ENCODE measurements at regions not wholly inside any gene's neighbourhood (a gene's known extent, or its start where the extent isn't known, plus 50 kb on each side); places are given as distances from the start of the nearest gene placed in this dataset.

GRCh38 chr4:181424362-181425016 is 818.7 kb upstream of the TENM3 start:
- FAIRE-seq: no peak

DNA sequence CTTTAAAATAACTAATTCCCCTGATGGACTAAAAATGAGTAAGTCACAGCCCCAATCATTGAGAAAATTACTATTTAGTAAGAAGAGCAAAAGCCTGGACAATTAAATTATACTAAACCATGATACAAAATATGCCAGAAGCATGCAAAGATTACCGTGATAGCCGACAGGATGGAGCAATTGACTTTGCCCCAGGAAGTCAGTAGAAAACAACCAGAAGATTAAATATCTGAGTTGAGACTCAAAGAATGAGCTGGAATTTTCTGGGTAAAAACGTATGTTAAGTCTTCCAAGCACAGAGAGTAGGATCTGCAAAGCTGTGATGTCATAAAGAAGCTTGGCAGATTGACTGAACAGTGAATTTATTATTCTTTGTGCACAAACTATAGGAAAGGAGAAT is 816.1 kb upstream of the TENM3 start:
- FAIRE-seq: no peak

DNA sequence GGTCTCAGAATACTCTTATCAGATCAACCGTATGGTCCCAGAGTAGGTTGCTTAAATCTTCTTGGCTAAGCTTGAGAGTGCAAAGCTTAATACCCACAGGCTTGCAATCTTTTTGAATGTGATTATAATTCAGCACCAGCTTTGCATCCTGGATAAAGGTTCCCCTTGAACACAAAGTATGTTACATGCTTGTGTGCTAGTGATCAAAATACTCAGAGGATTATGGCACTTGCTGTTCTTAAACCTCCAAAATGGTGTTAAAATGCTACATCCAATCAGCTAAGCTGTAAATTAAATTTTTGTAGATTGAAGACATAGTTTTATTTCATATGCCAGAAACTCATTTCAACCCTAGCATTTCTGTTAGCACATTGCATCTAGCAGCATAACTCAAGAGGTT is 812.2 kb upstream of the TENM3 start:
- FAIRE-seq: no peak

DNA sequence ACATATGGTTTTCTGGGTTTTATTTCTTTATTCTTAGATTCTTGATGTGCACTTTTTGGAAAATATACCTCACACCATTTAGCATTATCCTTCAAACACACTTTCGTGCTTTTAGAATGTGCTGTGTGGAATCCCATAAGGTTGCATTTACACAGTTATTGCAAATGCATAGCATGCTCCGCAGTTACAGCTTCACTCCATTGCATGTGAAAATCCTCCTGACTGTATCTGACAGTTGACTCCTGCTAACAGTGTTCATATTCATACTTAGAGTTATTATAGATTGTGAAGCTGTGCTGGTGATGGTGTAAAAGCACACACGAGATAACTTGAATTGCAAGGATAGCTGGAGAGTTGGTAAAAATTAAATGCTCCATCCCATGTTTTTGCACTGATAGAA is 811.5 kb upstream of the TENM3 start:
- FAIRE-seq: no peak

GRCh38 chr4:181432335-181432734 is 810.9 kb upstream of the TENM3 start:
- no peak for FAIRE-seq

DNA sequence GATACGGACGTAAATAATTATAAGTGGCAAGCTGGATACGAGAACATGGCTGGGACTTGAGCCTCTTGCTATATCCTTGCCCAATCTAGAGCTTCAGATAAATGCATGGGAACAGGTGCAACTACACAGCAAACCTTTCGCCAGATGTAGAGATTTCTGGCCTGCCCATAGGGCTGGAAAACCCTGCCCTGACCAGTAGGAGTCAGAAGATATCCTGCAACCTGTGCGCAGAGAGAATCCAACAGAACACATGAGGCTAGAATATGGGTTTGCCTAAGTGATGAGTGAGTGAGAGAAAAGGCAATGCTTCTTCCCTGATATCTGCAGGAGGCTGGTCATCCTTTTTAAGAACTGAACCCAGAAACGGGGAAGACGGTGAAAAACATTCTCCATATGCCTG is 805.3 kb upstream of the TENM3 start:
- no peak for FAIRE-seq

GRCh38 chr4:181438641-181439040 is 804.6 kb upstream of the TENM3 start:
- no peak for FAIRE-seq

GRCh38 chr4:181443021-181443420 is 800.2 kb upstream of the TENM3 start:
- FAIRE-seq: no peak

DNA sequence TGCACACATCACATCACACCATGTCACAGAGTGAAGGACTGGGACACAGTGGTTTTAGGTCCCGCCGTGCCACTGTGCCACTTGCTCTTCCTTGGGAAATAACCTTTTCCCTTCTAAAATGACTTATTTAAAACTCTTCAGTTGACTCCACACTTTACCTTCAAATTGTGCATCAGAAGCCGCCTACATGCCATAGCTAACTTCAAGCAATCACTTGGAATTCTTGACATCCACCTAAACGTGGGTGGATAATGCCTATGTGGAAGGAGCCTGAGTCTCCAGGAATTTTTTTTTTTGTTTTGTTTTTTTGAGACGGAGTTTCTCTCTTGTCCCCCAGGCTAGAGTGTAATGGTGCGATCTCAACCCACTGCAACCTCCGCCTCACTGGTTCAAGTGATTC is 777.4 kb upstream of the TENM3 start:
- no peak for FAIRE-seq

GRCh38 chr4:181468451-181468850 is 774.8 kb upstream of the TENM3 start:
- no peak for FAIRE-seq

- no peak for FAIRE-seq
Measured at GRCh38 chr4:181470306-181470705, 772.9 kb upstream of the TENM3 start.

- FAIRE-seq: no peak
Measured at GRCh38 chr4:181475359-181475758, 767.8 kb upstream of the TENM3 start.

DNA sequence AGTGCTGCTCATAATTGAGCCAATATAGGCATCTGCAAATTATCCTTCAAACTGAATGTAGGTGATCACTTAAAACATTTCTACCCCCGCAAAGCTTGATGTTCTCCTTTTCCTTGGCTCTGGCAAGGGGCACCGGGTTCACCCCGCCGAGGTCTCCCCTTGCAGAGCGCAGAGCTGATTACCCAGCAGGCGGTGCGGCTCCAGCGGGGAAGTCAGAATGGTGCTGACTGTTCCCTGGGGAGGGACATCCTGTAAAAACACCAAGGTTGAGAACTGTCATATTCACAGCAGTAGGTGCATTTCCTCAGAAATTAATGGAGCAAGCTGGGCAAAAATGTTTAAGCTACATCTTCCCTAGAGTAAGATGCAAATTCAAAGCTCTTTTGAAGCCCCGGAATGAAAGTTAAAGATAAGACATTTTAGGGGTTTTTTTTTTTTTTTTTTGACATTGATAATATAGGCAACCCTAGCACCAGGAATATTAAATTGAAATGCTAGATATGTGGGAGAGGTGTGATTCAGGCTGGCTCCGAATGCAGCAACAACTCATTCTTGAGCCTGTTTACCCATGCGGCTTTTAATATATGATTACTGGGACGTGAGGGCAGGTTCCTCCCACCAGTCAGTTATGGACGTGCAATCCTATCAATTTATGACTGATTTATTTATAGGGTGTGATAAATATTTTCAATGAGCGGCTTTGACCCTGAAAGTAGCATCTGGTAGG is 767.3 kb upstream of the TENM3 start:
- no peak for FAIRE-seq

DNA sequence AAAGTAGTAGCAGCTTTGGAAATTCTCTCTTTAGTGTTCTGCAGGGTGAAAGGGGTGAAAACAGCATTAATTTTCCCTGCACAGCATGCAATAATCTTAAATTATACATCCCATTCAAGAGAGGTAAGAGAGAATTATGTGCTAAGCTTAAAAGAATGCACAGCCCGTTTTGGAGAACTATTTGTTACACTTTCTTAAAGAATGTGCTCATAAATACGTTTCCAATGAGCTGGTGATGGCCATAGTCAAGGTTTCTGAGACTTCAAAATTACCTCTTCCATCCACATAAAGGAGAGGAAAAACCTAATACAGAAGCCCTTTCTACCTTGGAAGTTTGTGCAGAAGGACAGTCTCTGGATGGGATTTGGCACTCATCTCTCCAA is 766.7 kb upstream of the TENM3 start:
- FAIRE-seq: no peak

GRCh38 chr4:181477591-181477990 is 765.6 kb upstream of the TENM3 start:
- no peak for FAIRE-seq

- no peak for FAIRE-seq
Measured at GRCh38 chr4:181478656-181479055, 764.5 kb upstream of the TENM3 start.

DNA sequence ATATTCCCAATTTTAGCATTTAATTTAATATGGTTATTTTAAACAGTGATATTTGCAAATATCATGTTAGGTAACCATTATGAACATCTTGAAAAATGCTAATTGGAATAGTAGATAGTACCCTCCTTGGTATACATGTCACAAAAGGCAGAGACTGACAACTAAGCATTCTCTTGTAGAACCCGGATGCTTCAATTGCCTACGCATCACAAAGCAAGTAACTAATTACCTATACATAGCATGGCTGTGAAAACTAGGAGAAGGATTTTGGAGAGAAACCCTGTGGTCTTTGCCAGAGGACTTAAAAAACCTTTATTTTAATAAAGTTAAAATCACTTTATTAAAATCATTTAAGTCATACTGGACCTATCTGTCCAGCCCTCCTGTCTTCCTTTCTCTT is 764.1 kb upstream of the TENM3 start:
- FAIRE-seq: no peak

- no peak for FAIRE-seq
Measured at GRCh38 chr4:181484396-181484795, 758.8 kb upstream of the TENM3 start.

DNA sequence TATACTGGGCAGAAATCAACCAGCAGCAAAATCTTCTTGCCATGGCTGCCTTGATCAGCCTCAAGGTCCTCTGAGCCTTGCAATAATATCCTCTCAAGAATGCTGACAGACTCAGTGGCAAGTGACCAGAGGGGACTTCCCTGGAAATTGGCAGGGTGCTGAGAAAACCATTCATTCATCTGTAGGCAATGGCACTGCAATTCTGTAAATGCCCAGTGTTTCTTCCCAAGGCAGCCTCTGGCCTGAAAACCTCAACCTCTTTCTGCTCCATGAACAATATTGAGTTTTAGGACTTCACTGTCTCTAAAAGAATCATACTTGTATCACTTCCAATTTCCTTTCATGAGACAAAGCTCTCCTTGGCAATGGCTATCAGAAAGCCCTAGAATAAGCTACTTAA is 754.3 kb upstream of the TENM3 start:
- no peak for FAIRE-seq

DNA sequence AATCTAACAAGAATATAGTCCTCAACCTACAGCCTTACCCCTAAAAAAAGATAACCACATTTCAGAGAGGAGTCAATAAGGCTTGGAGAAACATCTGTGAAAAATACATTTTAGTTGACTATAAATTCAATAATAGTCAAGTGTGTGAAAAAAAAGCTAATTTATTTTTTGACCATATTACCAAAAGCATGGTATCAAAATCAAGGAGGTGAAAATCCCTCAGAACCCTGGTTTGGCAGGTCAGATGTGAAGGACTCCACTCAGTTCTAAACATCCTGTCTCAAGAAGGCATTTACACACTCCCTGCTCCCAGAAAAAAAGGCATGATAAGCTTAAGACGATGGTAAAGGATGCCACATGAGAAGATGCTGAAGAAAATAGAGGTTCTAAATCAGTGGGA is 745.1 kb upstream of the TENM3 start:
- no peak for FAIRE-seq

- no peak for FAIRE-seq
Measured at GRCh38 chr4:181502611-181503010, 740.6 kb upstream of the TENM3 start.

- FAIRE-seq: no peak
Measured at GRCh38 chr4:181503687-181504390, 739.4 kb upstream of the TENM3 start.

DNA sequence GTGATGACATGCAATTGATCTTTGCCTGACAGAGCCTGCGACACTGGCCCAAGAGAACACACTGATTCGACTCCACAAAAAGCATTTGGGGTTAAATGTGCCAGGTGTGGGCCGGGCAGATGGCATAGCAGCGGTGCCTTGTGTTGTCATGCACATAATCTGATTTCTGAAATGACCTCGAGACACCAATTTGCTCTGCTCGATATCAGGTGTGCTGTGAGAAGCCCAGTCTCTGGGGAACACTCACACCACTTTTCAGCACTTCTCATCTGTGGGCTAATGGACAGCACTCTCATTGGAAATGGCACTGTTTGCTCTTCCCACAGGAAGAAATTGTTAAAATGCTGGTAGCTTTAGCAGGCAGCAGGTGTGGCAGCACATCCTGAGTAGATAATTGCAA is 738.3 kb upstream of the TENM3 start:
- FAIRE-seq: no peak

DNA sequence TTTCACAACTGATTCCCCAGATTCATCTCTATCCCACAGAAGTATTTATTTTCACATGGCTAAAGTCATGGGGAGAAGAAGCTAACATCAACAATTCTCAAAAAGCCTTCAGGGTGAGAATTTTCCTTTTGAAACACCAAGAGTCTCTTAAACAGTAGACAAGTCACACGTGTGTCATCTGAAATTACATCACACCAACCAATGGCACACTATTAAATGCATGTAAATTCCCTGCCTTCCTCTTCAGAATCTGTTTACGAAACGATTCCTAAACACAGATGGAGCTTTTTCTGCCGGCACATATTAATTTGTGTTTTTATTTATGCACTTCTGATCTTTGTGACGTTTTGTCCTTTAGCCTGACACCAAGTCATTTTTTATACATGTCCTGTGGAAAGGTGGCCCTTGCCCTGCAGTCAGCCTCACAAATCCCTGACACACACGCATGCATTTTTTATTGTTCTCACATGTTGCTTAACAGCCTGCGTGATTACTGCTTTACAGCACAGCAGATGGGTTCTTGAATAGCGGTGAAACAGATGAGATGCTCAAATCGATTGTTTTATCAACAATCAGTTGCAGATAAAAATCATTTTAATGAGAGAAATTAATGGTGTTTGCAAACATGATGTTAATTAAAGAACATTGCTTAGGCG is 735.9 kb upstream of the TENM3 start:
- FAIRE-seq: no peak

Data from G401.6 (cell line).